ENCODE measurements at regions not wholly inside any gene's neighbourhood (a gene's known extent, or its start where the extent isn't known, plus 50 kb on each side); places are given as distances from the start of the nearest gene placed in this dataset.

- TF ChIP-seq CTCF (conservative IDR thresholded peaks at IDR 0.05): no peak
- H3K27ac ChIP-seq: no peak overlapping the region
Measured at GRCh38 chr6:146946559-146946958, 257.7 kb upstream of the STXBP5 start.

GRCh38 chr6:146948790-146949342 lies 255.4 kb upstream of the STXBP5 start:
- TF ChIP-seq CTCF (conservative IDR thresholded peaks at IDR 0.05): no peak
- H3K27ac ChIP-seq: no peak overlapping the region

DNA sequence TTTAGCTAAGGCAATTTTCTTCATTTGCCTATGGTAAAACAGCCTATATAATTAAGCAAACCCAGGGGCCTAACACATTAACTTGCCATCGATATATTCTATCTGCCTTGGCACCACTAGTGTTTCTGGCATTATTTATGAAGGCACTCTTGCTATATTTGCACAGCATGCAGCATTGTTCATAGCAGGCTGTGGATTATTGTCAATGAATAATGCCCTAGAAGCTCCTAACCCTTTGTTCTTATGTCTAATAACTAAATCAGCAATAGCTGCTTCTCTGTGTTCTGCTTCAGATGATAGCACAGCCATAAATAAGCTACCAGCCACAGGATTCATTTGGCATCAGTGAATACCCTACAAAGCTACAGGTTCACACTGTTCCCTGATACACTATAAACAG lies 254.8 kb upstream of the STXBP5 start:
- TF ChIP-seq CTCF (conservative IDR thresholded peaks at IDR 0.05): no peak
- no peak overlapping the region for H3K27ac ChIP-seq

- H3K27ac ChIP-seq: no peak overlapping the region
- TF ChIP-seq CTCF (conservative IDR thresholded peaks at IDR 0.05): no peak
Measured at GRCh38 chr6:146950351-146950835, 253.8 kb upstream of the STXBP5 start.

GRCh38 chr6:146955570-146955969 lies 248.6 kb upstream of the STXBP5 start:
- H3K27ac ChIP-seq: no peak overlapping the region
- TF ChIP-seq CTCF (conservative IDR thresholded peaks at IDR 0.05): no peak

DNA sequence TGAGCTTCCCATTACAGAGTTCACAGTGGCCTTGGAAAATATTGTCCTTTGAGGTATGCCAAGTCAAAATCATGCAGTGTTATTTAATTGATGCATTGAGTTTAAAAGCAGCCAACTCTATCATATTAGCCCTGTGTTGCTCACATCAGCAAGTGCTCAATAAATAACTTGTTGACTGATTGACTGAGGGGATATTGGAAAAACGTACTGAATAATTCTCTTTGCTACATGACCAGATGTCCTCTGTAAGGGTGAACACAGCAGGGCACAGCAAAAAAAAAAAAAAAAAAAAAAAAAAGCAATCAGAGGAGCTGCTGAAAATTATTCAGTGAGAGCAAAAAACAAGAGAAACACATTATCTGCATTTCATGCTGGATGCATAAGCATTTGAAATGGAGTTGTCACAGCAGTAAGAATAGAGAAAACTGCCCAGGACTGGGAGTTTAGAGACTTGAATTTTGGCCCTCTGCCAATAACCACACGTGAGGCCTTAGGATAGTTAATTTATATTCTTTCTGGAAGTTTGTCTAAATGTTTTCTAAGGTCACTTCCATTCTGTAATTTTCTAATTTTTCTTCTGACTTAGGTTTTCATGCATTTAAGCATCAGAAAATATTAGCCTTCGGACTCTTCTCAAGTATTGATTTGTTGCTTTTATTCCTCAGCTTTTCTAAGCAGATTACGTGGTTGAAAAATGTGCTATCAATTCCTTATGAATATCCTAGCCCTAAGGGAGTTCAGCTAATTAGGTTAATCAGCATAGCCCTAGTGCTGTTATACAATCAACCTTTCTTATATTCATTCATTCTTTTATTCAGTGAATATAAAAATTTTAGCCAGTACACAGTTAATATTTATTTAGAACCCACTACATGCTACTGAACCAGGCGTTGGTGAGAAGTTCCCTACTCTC lies 246.8 kb upstream of the STXBP5 start:
- TF ChIP-seq CTCF (conservative IDR thresholded peaks at IDR 0.05): no peak
- H3K27ac ChIP-seq: no peak overlapping the region

GRCh38 chr6:146961831-146962230 lies 242.4 kb upstream of the STXBP5 start:
- H3K27ac ChIP-seq: peak overlapping the region; percentile 14; the same call in 1 of the 2 replicates
- no peak for TF ChIP-seq CTCF (conservative IDR thresholded peaks at IDR 0.05)

Measured in VCaP (cell line).